ENCODE measurements at regions not wholly inside any gene's neighbourhood (a gene's known extent, or its start where the extent isn't known, plus 50 kb on each side); places are given as distances from the start of the nearest gene placed in this dataset.

DNA sequence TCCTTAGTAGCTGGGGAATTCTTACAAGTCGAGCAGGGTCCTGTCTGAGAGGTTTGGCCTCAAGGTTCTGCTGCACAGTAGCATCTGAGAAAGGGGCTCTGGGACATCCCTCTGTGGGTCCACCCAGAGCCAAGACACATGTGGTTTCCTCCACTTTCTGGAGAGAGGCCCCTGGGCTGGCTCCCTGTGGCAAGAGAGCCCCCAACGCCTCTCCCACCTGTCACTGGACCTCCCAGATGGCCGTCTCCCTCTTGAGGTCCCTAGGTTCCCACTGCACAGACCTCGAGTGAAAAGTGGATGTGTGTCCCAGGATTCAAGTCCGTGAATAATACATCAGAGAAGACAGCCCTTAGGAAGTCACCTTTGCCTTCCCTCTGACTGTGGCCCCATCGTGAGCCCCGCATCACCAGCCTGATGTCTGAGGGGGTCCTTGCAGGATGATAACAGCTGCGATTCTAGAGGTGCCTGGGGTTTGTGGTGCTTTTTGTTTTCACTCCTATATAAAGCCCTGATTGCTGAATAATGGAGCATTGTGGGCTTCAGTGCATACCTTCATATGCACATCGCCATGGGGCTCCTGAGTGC is 319.0 kb downstream of the GLRX3 start:
- Histone ChIP-seq H3K56ac (ENCODE audit: insufficient read length, low read depth, low read length) (no peak overlapping the region), H3K4ac (ENCODE audit: low read depth, low read length) (no peak overlapping the region), H3K9me3 (ENCODE audit: control insufficient read depth, low read depth, low read length) (no peaks in the 10 kb centered on the region), H3K27me3 (ENCODE audit: insufficient read depth, low read length) (no peaks in the 10 kb centered on the region), H4K8ac (replicated peaks; ENCODE audit: insufficient read length, low read depth, low read length) (no peak overlapping the region), H3K4me1 (ENCODE audit: insufficient read depth, low read length) (no peaks in the 10 kb centered on the region), H2BK12ac (ENCODE audit: insufficient read length, low read depth, low read length) (no peak overlapping the region), H3K18ac (ENCODE audit: insufficient read length, low read depth, low read length) (no peak overlapping the region), H4K91ac (ENCODE audit: insufficient read length, low read depth, low read length) (no peak overlapping the region), H2BK120ac (ENCODE audit: low read depth, low read length, poor library complexity, severe bottlenecking) (no peak overlapping the region), H2AK5ac (ENCODE audit: insufficient read length, low read length) (no peak overlapping the region), H3T11ph (ENCODE audit: low read length) (no peak overlapping the region), H2BK20ac (ENCODE audit: low read depth, low read length, poor library complexity, severe bottlenecking) (no peak overlapping the region), H3K4me2 (ENCODE audit: insufficient read depth, insufficient read length, low read length) (no peak overlapping the region), H2BK5ac (ENCODE audit: insufficient read length, low read length) (no peak overlapping the region), H2BK15ac (ENCODE audit: low read depth, low read length) (no peak overlapping the region), H2AFZ (ENCODE audit: low read length) (no peak overlapping the region), H3K9ac (ENCODE audit: extremely low read depth, insufficient read length, low read length) (no peak overlapping the region), H3K23me2 (ENCODE audit: insufficient read length, low read depth, low read length, poor library complexity, severe bottlenecking) (no peaks in the 10 kb centered on the region), H4K5ac (ENCODE audit: insufficient read length, low read depth, low read length) (no peak overlapping the region), H3K23ac (ENCODE audit: insufficient read length, low read depth, low read length) (no peak overlapping the region), H4K20me1 (ENCODE audit: control insufficient read depth, insufficient read depth, insufficient read length) (no peaks in the 10 kb centered on the region), H3K79me1 (ENCODE audit: insufficient read depth, low read depth, low read length, poor library complexity, severe bottlenecking) (no peaks in the 10 kb centered on the region), H3K79me2 (ENCODE audit: insufficient read depth, low read length) (no peaks in the 10 kb centered on the region), H3K14ac (ENCODE audit: insufficient read depth, low read length) (no peak overlapping the region), H3K27ac (ENCODE audit: insufficient read length, low read depth, low read length) (no peak overlapping the region)
- no CpG with 5 or more reads among the region's 9 CpGs for WGBS (ENCODE audit: extremely low coverage, insufficient read length, low lambda C conversion rate)
- Mint-ChIP-seq H3K9me3 (peaks cover 2 to 6% of the 10 kb centered on the region in 2 experiments; a peak in 2 of 5 replicates), H3K27me3 (ENCODE audit: low read depth) (peaks cover 21% of the 10 kb centered on the region), H3K4me1 (no peaks in the 10 kb centered on the region), H3K36me3 (ENCODE audit: insufficient read depth in 1 of 3, low read depth in 3 of 3) (no peaks in the 10 kb centered on the region; a peak in 2 of 7 replicates), H3K4me3 (no peak overlapping the region), H3K27ac (no peak overlapping the region)
- peak; percentile 10 for DNase-seq
- TF ChIP-seq, protein P1, sequence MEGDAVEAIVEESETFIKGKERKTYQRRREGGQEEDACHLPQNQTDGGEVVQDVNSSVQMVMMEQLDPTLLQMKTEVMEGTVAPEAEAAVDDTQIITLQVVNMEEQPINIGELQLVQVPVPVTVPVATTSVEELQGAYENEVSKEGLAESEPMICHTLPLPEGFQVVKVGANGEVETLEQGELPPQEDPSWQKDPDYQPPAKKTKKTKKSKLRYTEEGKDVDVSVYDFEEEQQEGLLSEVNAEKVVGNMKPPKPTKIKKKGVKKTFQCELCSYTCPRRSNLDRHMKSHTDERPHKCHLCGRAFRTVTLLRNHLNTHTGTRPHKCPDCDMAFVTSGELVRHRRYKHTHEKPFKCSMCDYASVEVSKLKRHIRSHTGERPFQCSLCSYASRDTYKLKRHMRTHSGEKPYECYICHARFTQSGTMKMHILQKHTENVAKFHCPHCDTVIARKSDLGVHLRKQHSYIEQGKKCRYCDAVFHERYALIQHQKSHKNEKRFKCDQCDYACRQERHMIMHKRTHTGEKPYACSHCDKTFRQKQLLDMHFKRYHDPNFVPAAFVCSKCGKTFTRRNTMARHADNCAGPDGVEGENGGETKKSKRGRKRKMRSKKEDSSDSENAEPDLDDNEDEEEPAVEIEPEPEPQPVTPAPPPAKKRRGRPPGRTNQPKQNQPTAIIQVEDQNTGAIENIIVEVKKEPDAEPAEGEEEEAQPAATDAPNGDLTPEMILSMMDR (conservative IDR thresholded peaks at IDR 0.05) = no peak

All from H9 (cell line).